Stimulated activated naive CD4-positive, alpha-beta T cell treated with Interleukin-2 at 50 U/mL for 16 hours (primary cell): ENCODE measurements at regions not wholly inside any gene's neighbourhood (a gene's known extent, or its start where the extent isn't known, plus 50 kb on each side); places are given as distances from the start of the nearest gene placed in this dataset.
"Not testable (repeated sequence)": the region's sequence is repeated elsewhere in the genome, so short reads cannot be mapped to it uniquely, and the experiment has no call there.

Experiments
- DNase-seq: peaks from one replicate; lab custom pipeline; 2025; lab: John Stamatoyannopoulos, UW

DNA sequence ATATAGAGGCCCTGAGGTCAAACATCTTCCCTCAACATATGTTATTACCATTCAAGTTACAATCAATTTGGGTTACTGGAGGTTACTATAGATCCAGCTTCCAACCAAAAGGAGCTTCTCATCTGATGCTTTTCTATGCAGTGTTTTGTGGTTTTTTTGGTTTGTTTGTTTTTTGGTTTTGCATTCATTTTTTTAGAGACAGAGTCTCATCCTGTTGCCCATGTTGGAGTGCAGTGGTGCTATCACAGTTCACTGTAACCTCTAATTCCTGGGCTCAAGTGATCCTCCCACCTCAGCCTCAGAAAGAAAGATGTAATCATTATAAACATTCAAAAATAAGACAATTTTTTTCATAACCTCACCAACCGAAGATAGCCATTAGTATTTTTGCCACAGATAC, 124.4 kb upstream of the JARID2 start:
- no peak for DNase-seq

DNA sequence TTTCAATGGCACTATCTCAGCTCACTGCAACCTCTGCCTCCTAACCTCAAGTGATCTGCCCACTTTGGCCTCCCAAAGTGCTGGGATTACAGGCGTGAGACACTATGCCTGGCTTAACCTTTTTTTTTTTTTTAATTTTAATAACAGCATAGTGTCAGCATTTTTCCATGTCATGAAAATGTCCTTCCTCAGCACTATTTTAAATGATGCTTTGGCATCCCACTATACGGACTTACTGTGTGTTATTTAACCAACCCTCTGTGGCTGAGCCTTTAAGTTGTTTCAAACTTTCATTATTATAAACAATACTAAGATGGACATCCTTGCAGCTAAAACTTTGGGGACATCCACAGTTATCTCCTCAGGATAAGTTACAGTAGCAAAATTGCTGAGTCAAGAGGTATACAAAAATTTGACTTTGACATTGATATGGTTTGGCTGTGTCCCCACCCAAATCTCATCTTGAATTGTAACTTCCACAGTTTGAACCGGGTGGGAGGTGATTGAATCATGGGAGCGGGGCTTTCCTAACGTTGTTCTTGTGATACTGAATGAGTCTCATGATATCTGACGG, 123.8 kb upstream of the JARID2 start:
- DNase-seq, result no peak

DNA sequence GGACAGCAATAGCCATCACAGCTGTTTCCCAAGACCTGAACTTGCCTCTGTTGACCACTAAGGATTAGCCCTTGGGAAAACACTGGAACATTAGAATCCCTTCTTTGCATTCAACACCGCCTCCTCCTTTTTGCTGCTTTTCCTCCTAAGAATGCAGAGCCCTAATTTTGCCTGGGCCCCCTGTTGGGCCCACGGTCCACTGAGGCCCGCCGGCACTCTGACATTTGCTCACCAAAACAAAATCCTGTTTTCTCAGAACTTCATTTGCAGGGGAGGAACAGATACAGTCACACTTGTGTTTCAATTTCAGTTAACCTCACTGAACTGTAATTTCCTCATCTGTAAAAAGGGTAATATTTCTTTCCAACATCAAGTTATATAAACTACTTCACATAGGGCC, 116.0 kb upstream of the JARID2 start:
- DNase-seq, result no peak

DNA sequence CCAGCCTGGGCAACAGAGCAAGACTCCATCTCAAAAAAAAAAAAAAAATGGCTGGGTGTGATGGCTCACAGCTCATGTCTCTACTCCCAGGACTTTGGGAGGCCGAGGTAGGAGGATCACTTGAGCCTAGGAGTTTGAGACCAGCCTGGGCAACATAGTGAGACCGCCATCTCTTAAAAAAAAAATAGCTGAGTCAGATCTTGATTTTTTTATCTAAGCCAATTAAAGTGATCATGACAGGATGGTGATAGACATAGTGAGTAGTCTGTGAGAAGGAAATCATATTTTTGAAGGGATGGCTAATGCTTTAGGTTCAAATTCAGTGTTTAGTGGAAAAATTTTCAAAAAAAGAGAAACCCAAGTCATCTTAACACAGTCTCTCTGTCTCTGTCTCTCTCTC, 114.6 kb upstream of the JARID2 start:
- DNase-seq, result no peak

DNA sequence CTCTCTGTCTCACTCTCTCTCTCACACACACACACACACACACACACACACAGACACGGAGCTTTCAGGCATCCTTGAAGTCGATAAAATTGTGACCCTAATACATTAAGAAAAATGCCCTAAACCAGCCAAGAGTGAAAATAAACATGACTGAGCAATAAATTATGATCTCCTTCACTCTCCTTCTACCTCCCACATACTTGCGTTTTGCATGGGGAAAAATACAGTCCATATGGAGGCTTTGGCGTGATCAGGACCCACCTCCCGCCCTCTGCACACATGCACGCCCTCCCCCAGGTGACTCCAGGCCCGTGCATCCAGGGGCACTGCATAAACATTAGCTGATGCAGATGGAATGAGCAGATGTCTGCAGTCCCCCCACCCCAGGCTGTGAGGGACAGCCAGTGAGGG, 114.2 kb upstream of the JARID2 start:
- DNase-seq, result no peak

DNA sequence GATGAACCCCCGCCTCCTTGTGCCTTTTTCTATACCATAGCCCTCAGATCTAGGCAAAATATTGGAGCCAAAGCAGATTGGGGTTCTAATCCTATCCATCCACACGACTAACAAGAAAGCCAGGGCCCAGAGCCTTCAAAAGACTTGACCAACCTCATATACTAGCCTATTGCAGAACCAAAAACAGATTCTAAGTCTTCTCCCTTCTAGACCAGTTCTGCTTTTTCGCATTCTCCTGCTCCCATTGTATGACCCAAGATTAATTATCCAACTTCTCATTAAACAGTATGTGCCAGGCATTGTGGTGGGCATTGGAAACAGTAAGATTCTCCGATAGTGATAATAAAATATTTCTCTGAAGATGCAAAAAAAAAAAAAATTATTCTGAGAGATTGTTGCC, 113.7 kb upstream of the JARID2 start:
- DNase-seq, result no peak

DNA sequence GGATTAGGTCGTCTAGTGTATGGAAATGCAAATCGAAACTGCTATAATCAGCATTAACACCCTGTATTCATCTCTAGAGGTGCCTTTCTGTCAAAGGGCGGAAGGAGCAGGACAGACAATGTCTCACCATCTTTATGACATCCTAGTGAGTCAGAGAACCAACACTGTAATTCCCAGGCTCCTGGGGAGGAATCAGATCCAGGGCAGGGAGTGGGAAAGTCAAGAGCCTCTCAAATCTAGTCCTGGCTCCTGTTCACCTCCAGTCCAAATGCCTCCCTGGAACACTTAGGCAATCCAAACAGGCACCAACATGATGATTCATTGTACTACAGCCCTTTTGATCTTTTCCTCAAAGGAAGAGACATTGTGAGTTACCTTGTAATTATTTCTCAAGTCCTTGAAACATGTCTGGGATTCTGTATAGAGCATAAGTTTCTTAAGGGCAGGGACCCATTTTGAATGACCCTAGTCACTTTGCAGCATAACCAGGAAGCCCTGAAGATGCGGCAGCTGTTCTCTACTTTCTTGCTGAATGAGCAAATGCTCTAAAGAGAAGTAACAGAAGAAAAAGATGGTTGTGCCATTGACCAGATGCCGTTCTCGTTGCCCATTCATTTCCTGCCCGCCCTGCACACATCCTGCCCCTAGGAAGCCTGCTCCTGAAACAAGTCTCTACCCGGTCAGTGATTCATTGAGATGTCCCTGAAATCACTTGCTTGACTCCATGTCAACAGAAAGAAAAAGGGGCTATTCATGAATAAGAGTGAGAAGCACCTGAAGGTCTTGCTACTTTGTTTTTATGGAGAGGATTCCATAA, 112.8 kb upstream of the JARID2 start:
- no peak for DNase-seq

DNA sequence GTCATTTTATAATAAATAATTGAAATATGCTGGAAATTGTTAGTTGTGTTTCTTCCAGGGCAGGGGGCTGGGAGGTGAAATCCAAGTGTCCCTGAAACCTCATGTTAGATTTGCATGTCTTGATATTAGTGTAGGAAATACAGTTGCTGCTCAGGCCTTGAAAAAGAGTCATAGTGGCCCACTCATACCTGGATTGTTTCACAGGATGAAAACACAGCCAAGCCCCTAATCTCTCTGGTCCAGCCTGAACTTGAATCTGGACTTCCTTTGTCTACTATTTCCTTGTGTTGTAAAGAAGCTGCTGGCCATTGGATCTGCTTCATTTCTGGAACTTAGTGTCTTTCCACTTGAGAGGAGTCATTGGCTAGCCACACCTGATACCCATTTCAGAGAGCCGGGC, 108.8 kb upstream of the JARID2 start:
- DNase-seq, result no peak

DNA sequence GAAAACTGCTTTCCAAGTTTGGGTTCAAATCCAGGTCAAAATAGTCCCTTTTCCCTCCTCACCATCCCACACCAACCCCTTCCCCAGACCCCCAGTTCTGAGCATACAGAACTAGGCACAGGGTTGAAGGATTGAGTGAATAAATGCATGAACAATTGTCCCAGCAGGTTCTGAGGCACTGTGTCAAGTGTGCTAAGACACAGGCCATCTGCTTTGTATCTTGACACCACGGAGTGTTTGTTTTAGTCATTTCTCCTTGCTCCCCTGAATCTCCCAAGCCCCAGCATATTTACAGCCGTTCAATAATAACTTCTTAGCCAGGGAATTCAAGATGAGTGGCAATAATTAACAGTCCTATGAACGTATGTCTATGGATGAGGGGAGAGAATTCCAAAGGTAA, 102.8 kb upstream of the JARID2 start:
- DNase-seq, result no peak

DNA sequence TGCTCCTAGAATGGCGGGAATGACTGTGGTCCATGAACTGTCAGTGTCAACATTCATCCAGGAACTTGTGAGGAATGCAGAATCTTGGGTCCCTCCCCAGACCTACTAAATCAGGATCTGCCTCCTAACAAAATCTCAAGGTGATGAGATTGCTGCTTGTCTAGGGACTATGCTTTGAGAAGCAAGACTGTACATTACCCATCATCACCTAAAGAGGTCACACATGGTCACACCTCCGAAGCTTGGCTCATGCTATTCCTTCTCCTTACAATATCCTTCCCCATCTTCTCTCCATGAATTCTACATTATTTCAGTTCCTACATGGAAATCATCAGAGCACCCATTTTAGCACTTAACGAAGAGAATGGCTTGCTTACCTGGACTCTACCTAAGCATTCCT, 102.3 kb upstream of the JARID2 start:
- DNase-seq, result no peak

DNA sequence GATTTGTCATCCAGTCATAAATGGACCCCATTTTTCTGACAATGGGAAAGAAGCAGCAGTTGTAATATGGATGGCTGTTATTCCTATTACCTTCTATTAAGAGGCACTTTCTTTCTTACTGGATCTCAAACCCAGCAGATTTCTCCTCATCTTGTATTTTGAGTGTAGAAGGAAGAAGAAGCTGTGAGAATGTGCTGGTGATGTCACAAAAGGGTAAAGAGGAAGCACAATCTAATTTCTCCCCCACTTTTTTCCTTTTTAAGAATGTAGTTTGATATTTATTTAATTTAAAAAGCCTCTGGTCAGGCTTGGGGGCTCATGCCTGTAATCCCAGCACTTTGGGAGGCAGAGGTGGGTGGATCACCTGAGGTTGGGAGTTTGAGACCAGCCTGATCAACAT, 100.0 kb upstream of the JARID2 start:
- DNase-seq, result no peak

DNA sequence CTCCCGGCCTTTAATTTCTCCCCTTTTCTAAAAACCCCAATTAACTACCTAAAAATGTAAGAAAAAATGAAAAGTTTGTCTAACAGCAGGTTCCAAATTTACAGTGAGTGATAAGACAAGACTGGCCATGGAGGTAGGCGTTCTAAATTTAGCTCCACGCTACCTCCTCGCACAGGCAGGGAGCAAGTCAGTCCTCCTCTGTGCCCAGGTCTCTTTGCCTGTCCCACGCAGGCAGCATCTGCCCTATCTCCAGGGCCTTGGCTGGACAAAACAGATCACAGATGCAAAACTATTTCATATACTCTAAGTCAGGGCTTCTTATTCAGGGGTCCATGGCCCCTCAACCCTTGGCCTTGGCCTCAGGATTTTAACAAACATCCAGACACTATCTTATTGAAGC, 98.0 kb upstream of the JARID2 start:
- DNase-seq, result no peak

DNA sequence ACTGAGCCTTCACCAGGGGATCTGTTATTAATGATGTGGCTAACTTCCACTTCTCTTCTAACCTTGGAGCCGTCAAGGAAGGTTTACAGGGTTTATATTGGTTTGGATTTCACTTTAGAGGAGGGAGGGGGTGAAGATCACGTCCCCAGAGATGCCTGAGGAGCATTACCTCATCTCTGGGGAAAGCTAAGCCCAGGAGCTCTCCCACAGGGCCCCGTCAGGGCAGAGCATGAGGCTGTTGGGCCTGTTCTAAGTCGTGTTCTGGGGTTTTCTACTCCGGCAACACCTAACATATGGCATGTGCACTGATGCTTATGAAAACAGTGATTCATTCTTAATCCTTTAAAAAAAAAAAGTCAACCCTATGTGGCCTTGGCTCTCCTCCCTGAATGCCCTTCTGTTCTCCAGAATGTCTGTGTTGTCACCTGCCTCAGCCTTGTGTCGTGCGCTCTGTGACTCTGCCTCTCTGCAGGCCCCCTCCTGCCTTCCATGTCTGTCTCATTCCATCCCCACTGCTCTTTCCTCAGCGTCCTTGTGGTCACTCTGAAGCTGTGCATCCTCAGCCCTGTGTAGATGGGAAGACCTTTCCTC, 97.4 kb upstream of the JARID2 start:
- no peak for DNase-seq

DNA sequence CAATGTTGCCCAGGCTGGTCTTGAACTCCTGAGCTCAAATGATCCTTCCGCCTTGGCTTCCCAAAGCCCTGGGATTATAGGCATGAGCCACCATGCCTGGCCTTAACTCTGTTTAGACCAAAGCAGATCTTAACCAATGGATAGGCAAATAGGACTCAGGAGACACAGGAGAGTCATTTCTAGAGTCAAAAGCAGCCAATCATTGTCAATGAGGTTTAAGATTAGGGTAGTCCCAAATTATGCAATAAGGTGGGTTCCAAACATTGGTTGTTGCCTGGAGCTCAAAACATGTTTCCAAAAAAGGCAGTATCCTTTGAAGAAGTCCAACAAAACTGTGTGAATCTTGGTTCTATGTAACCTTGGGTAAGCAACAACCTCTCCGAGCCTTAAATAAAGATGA, 95.7 kb upstream of the JARID2 start:
- no peak for DNase-seq

DNA sequence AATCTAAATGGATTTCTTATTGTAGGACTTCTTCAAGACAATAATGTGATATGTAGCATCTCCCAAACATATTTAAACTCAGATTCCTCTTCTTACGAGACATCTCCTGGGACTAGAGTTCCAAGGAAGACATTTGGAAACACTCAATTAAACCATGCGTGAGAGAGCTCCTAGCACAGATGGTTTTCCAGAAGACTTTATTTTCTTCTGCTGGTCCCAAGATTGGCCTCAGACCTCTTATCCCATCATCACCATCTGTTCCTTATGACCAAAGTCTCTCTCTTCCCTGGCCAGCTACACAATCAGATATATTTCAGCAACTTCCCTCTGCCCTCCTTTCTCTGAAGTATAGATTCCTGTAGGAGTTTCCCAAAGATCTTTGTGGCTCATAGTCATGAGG, 93.2 kb upstream of the JARID2 start:
- no peak for DNase-seq

DNA sequence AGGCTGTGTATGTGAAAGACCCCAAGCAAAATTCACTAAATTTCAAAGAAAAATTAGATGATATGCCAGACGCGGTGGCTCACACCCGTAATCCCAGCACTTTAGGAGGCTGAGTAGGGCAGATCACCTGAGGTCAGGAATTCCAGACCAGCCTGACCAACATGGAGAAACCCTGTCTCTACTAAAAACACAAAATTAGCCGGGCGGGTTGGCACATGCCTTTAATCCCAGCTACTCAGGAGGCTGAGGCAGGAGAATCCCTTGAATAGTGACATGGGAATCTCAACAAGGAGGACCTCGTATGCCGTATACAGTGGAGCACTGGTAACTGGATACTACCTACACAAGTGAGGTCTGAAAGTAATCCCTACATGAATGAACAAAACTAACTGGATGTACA, 92.7 kb upstream of the JARID2 start:
- no peak for DNase-seq

DNA sequence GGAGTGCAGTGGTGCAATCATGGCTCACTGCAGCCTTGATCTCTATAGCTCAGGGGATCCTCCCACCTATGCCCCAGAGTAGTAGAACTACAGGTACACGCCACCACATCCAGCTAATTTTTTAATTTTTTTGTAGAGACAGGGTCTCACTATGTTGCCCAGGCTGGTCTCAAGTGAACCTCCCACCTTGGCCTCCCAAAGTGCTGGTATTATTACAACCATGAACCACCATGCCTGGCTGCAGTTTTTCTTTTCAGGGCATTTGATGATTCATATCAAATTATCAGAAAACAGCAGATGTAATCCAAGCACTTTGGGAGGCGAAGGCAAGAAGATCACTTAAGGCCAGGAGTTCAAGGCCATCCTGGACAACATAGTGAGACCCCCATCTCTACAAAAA, 88.4 kb upstream of the JARID2 start:
- no peak for DNase-seq

DNA sequence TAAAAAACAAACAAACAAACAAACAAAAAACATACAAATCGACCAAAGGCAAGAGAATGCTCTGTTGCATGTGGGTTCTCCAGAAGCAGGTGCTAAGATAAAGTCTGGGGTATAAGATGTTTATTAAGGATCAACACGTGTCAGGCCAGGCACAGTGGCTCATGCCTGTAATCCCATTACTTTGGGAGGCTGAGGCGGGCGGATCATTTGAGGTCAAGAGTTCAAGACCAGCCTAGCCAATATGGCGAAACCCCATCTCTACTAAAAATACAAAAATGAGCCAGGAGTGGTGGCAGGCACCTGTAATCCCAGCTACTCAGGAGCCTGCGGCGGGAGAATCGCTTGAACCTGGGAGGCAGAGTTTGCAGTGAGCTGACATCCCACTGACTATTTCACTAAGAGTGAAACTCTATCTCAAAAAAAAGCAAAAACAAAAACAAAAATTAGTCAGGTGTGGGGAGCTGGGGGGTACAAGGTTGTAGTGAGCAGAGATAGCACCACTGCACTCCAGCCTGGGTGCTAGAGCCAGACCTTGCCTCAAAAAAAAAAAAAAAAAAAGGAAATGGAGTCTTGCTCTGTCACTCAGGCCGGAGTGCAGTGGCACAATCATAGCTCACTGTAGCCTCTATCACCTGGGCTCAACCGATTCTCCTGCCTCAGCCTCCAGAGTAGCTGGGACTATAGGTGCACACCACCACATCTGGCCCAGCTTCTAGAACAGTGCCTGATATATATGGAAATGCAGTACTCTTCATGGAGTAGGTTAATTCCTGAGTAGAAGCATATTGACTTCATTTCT, 86.8 kb upstream of the JARID2 start:
- DNase-seq, result no peak

DNA sequence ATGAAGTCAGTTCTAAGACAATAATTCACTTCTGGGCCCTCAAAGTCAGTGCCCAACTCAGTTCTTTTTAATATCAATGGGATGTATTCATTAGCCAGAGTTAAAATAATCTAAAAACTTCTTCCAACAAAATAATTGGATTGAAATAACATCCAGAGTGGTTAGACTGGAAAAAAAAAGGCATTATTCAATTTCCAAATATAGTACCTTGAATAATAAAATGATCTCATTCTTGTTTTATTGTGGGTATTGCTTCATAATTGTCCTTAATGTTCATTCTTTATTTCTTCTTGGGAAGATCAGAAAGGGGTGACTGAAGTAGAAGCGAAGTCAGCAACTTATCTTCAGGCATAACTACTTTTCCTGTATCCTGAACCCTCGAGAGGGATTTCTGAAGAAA, 85.1 kb upstream of the JARID2 start:
- DNase-seq, result no peak

DNA sequence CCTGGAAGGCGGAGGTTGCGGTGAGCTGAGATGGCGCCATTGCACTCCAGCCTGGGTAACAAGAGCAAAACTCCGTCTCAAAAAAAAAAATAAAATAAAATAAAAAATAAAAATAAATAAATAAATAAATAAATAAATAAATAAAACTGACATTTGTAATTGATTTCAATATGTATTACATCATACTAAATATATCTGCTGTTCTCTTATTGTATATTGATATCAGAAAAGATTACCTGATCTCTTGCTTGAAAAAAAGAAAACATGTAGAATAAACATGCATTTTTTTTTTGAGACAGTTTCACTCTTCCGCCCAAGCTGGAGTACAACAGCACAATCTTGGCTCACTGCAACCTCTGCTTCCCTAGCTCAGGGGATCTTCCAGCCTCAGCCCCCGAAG, 81.0 kb upstream of the JARID2 start:
- not testable (repeated sequence) for DNase-seq

DNA sequence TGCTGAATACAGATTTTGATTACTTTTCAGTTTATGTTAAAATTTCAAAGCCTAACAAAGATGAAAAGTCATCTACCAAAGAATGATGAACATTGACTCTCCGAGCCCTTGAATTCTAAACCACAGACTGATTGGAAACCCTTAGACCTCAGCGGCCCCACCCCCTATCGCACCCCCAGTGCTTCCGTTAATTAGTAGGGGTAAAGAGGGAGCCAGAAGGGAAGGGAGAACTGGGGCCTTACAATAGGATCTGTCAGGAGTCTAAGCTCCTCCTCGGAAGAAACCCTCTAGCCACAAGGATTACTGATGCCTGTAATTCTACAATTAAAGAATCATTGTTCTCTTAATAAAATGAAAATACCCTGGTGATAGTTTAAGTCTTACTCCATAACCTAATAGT, 79.7 kb upstream of the JARID2 start:
- DNase-seq, result no peak

DNA sequence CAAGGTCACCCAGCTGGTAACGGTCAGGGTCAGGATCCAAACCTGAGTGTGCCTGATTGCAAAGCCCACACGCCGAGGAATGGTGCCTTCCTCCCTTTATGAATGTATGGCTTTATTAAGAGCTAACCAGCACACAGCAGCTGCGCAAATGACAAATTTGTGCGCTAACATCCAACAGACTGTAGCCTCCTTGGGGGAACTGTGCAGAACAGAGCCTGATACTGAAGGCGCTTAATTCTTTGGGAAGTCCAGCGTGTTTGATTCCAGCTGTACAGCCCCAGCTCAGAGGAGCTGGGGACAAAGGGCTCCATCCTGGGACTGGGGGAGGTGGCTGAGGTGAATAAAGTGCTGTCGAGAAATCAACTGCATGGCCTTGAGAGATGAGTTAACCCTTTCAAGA, 75.7 kb upstream of the JARID2 start:
- no peak for DNase-seq

DNA sequence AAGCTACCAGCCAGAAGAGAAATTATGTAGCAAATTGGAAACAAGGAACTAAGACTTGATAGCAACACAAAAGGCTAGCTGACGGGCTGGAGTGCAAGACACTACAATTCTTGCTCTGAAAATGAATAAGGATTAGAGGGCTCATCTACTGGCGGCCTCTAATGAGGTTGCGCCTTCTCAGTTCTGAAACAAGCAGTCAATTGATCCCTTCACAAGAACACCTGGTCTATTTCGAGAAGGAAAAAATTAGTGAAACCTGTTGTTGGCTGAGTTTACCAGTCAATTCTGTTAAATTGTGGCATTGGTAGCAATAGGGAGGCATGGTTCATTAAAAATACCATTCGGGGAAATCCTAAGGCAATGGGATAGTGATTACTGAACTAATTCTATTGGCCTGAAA, 74.8 kb upstream of the JARID2 start:
- no peak for DNase-seq
